ENCODE measurements at regions not wholly inside any gene's neighbourhood (a gene's known extent, or its start where the extent isn't known, plus 50 kb on each side); places are given as distances from the start of the nearest gene placed in this dataset.

GRCh38 chr9:89696780-89697179, 92.0 kb downstream of the GADD45G start:
- TF ChIP-seq POLR2A (IDR thresholded peaks at IDR 0.05) (no peak), CTCF (IDR thresholded peaks at IDR 0.05) (no peak)
